Muscle of back (tissue), 3 donors: ENCODE measurements at regions not wholly inside any gene's neighbourhood (a gene's known extent, or its start where the extent isn't known, plus 50 kb on each side); places are given as distances from the start of the nearest gene placed in this dataset.
"Not testable (repeated sequence)": the region's sequence is repeated elsewhere in the genome, so short reads cannot be mapped to it uniquely, and the experiment has no call there.

ENCODE experiments used
- DNase-seq, 3 donors: peaks; one replicate each; pipeline versions ENCODE4 v3.0.0 to v3.0.0-alpha.2; 2013

GRCh38 chr3:83251490-83251889 lies 1490.0 kb upstream of the GBE1 start:
- DNase-seq, result no peak

DNA sequence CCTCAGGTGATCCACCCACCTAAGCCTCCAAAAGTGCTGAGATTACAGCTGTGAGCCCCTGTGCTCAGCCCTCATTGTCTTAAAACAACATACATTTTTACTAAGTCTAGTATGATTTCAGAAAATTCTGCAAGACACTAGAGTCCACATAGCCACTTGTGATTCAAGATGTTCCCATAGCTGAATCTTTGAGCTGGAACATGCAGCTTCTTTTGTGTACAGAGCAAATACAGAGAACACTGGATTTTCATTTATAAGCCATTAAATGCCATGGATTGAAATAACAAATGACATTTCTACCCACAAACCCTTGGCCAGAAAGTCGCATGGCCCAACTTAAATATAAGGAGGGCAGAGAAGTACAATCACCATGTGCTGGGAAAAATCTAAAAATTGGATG lies 1489.2 kb upstream of the GBE1 start:
- no peak for DNase-seq

GRCh38 chr3:83248454-83248853 lies 1487.0 kb upstream of the GBE1 start:
- DNase-seq, result no peak

DNA sequence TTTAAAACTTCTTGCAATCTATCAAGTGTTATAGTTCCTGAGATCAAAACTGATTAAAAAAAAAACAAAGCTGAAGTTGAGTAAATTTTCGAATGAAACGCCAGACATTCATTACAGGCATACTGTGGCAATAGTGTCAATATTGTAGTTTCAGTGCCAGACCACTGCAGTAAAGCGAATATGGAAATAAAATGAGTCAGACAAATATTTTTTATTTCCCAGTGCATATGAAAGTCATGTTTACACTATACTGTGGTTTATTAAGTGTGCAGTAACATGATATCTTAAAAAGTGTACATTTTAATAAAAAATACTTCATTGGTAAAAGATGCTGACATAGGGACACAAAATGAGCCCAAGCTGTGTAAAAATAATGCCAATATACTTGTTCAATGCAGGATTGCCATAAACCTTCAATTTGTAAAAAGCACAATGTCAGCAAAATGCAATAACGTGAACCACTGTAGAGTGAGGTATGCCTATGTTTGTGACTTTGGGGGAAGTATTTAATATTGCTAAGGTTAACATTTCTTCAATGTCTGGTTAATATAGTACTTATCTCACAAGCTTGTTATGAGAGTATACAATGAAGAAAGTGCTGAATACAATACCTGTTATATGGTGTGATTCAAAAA lies 1473.9 kb upstream of the GBE1 start:
- DNase-seq, result no peak

DNA sequence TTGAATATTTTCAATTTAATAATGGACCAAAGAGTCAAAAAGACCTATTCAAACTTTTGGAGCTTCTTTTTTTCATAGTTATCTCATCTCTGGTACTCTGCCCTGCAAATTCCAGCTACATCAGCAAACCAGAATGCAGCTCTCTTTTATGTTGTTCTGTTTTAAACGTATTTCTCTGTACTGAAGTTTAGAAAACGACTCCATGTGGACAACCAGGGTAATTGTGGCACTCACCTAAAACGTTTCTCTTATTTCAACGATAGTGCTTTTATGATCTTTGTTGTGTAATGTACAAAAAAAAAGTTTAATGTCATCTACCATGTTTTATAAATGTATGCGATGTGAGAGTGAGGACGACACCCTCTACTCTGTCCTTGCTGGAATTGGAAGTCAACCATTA lies 1472.3 kb upstream of the GBE1 start:
- no peak for DNase-seq

GRCh38 chr3:83230841-83231240 lies 1469.4 kb upstream of the GBE1 start:
- no peak for DNase-seq

DNA sequence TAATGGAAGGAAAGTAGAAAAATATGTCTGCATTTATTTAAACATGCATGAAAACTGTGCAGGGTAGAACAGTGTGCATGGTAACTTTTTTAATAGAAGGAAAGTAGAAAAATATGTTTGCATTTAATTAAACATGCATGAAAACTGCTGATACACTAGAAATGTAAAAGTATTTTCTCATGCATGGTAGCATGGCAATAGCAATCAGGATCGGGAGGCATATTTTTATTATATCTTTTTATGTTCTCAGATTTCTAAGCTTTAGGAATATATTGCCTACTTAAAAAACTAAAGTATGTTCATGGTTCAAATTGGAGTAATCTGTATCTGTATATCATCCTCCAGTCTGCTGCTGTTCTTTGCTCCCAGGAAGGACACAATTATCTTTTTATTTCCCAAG lies 1468.9 kb upstream of the GBE1 start:
- DNase-seq, result no peak

GRCh38 chr3:83226751-83227150 lies 1465.3 kb upstream of the GBE1 start:
- no peak for DNase-seq

DNA sequence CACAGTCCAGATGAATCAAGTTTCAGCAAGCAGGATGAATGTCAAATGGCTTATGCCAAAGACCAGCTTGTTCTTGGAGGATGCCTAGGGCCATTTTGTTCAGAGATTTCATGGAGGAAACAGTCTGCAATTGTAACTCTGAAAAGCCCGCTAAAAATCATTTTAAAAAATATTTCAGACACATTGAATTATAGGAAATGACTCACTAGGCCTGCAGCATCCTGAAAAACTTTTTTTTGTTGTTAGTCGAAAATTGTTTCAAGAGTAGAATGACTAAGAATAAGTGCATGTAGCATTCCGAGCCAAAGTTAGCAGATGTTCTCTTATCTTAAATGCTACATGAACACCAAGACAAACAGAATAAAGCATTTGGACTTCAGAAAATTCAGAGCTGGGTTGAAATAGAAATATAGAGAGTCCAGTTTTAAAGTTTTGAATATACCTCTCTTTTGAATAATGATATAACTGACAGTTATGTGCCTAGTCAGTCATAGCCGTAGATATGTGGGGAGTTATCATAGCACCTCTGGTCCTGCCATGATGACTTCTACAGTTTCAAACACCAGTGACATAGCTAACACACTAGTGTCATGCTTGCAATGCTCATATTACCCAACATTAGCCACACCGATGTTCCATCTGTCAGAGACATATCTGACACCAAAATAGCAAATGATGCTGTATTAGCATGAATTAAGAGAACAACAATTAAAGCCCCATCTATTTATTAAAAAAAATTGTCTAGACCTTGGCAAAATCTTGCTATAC lies 1462.8 kb upstream of the GBE1 start:
- peak in 1 of 3 donors; percentile 2 for DNase-seq

- DNase-seq, result no peak
Measured at GRCh38 chr3:83218383-83219200, 1457.1 kb upstream of the GBE1 start.

- DNase-seq, result not testable (repeated sequence)
Measured at GRCh38 chr3:83217595-83218118, 1456.2 kb upstream of the GBE1 start.

DNA sequence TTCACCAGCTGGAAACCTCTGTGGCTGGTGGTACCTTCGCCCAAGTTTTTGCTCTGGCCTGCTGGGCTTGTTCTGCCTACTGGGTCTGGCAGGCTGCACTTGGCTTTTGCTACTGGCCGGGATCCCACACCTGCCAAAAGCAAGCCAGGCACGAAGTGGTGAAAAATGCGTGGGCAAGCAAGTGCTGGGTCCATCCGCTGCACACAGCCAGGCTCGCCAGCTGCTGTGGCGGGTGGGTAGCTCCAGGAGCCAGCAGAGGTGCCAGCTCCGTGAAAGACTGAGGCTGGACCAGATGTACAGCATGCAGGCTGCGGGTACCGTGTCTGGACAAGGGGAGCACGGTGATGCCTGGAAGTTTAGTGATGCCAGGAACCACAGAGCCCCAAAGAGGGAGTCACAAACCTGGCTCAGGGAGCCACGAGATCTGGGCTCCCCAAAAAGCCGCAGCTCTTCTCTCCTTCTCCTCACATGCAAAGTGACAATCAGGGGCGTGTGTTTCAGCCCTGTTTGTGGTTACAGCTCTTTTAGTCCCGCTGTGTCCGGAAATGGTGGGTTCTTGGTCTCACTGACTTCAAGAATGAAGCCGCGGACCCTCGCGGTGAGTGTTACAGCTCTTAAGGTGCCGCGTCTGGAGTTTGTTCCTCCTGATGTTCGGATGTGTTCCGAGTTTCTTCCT lies 1455.6 kb upstream of the GBE1 start:
- no peak for DNase-seq

- no peak for DNase-seq
Measured at GRCh38 chr3:83195243-83195642, 1433.8 kb upstream of the GBE1 start.

- DNase-seq, result peak in 1 of 3 donors; percentile 7
Measured at GRCh38 chr3:83193526-83193925, 1432.1 kb upstream of the GBE1 start.

GRCh38 chr3:83189634-83190033 lies 1428.2 kb upstream of the GBE1 start:
- DNase-seq, result no peak

DNA sequence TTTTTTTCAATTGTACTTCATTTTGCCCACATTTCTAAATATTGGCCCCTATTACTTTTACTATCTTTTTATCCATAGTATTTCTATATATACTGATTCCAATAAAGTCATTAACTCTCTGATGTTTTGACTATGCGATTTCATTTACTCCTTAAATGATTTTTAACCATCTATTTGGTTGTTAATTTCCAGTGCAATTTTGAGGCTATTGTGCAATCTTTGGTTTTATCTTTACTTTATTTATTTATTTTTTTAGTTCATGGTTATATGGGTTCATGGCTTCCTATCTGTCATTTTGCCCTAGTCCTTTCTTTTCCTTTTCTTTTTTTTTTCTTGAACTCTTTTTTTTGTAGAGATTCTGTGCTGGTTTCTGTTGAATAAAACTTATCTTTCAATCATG lies 1408.0 kb upstream of the GBE1 start:
- no peak for DNase-seq

DNA sequence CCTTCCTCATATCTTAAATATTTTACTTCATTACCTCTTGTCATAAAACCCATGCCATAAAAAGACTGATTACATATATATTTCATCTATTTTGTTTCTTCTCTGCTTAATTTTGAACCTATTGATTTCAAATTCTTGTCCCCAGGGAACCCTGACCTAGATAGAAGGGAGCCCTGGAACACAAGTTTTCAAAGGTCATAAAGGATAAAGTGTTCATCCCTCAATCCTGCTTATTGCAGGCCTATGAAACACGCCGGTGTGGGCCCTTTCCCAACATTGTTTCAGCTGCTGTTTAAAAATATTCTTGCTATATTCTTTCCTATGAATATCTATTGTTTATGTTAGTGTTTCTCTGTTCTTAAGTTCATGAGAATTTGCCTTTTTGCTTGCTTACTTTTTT lies 1389.5 kb upstream of the GBE1 start:
- no peak for DNase-seq

GRCh38 chr3:83140983-83141382 lies 1379.5 kb upstream of the GBE1 start:
- DNase-seq, result no peak

DNA sequence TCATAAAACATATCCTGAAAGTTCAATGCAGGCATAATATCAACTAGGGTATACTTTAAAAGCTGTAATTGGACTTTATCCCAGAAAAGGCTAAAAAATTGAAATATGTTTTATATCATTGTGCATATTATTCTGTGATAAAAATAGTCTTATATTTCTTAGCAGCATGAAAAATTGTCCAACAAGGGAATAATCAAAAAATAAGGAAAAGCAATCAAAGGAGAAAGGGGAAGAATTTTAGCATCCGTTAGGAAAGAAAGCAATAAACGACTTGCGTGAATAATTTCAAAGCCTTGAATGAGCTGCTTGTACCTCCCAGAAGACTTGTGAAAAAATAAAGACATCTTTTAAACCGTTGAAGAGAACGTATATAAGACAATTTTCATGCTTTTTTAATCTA lies 1369.8 kb upstream of the GBE1 start:
- peak in 1 of 3 donors; percentile 37 for DNase-seq

DNA sequence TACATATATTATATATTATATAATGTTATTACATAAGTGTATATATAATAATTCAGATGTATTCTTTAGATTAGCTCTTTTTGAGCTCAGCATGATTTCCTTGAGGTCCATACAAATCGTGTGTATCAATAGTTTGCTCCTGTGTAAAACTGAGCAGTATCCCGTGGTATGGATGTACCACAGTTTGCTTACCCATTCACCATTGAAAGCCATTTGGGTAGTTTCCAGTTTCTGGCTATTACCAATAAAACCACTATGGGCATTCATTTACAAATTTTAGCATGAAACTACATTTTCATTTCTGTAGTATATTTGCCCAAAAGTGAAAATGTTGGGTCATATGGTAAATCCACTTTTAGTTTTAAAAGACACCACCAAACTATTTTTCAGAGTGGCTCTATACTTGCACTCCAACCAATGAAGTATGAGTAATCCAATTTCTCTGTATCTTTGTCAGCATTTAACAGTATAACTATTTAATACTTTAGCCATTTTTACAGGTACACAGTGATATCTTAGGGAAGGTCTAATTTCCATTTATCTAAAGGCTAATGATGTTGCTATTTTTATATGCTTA lies 1361.4 kb upstream of the GBE1 start:
- DNase-seq, result no peak

DNA sequence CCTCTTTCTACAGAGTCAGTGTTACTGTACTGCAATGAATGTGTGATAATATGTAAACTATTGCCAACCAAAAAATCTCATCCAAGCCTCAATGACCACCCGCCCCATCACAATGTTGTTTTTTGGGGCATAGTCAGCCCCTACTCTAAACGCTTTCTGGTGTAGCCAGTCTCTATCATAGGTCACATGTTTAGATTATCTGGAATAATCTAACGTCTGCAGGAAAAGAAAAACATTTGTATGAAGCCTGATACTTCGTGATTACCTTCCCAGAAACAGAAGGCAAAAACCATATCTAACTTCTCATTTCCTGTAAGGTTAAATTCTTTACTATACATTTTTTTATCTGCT lies 1331.8 kb upstream of the GBE1 start:
- DNase-seq, result no peak
